Tibial artery (tissue), 4 donors: ENCODE measurements at regions not wholly inside any gene's neighbourhood (a gene's known extent, or its start where the extent isn't known, plus 50 kb on each side); places are given as distances from the start of the nearest gene placed in this dataset.

Experiments
- DNase-seq, 2 donors: peaks; one replicate each; pipeline ENCODE4 v3.0.0-alpha.2; 2019
- H3K27ac ChIP-seq, 2 donors: fragments of 200-600 bp; sonication (generic) in 1 of 2; 1 replicate in 1 of 2; 2 replicates in 1 of 2; pipeline ENCODE4 v1.5.1; 2018 to 2019; ENCODE audit warnings: mild to moderate bottlenecking in 1 of 2
- H3K27me3 ChIP-seq, 2 donors: fragments of 200-600 bp; sonication (generic) in 1 of 2; one replicate each; pipeline versions ENCODE4 v1.5.1 to v1.6.0; 2016 to 2019
- H3K36me3 ChIP-seq, 3 donors: fragments of 200-600 bp; sonication (generic) in 2 of 3; one replicate each; pipeline ENCODE4 v1.5.1; 2016 to 2019; ENCODE audit warnings: mild to moderate bottlenecking in 2 of 3
- H3K4me1 ChIP-seq, 4 donors: fragments of 200-600 bp; sonication (generic) in 2 of 4; 1 replicate in 3 of 4; 2 replicates in 1 of 4; pipeline ENCODE4 v1.5.1; 2016 to 2019
- H3K4me3 ChIP-seq, 2 donors: fragments of 200-600 bp; sonication (generic) in 1 of 2; 1 replicate in 1 of 2; 2 replicates in 1 of 2; pipeline ENCODE4 v1.5.1; 2018 to 2019; ENCODE audit warnings: mild to moderate bottlenecking in 2 of 2
- H3K9me3 ChIP-seq, 3 donors: fragments of 200-600 bp; sonication (generic) in 1 of 3; one replicate each; pipeline ENCODE4 v1.5.1; 2016 to 2019
- CTCF ChIP-seq, 2 experiments: fragments of 200-600 bp in 1 of 2; fragments of 450-650 bp in 1 of 2; IDR thresholded peaks; one replicate each; pipeline ENCODE4 v1.5.1; 2017 to 2019; ENCODE audit warnings: antibody characterized with exemption in 2 of 2, mild to moderate bottlenecking in 1 of 2, moderate library complexity in 1 of 2
- intact Hi-C: fragments of 100-400 bp; cut with DNase I; formaldehyde crosslinking; loops from one replicate; pipeline ENCODE4 v1.15.0; 2023; ENCODE audit warnings: low total_unique reads

- Histone ChIP-seq H3K36me3 (no peaks in the 10 kb centered on the region), H3K27me3 (no peaks in the 10 kb centered on the region), H3K9me3 (no peaks in the 10 kb centered on the region), H3K27ac (no peak overlapping the region), H3K4me3 (no peak overlapping the region), H3K4me1 (peaks cover 0 to 9% (median 6%) of the 10 kb centered on the region in 4 donors)
- no peak for DNase-seq
- intact Hi-C loops, result no loop called here
- no peak for TF ChIP-seq CTCF (IDR thresholded peaks at IDR 0.05)
These were observed 97.7 kb downstream of the CD47 start for GRCh38 chr3:107992976-107993684.

GRCh38 chr3:107990926-107991325 is 99.9 kb downstream of the CD47 start:
- Histone ChIP-seq H3K9me3 (no peaks in the 10 kb centered on the region), H3K27ac (no peak overlapping the region), H3K36me3 (no peaks in the 10 kb centered on the region), H3K27me3 (no peaks in the 10 kb centered on the region), H3K4me3 (no peak overlapping the region), H3K4me1 (peaks cover 0 to 27% (median 18%) of the 10 kb centered on the region in 4 donors)
- TF ChIP-seq CTCF (IDR thresholded peaks at IDR 0.05), result no peak
- intact Hi-C loops, result no loop called here
- DNase-seq, result no peak

- Histone ChIP-seq H3K4me1 (peaks cover 0 to 27% (median 18%) of the 10 kb centered on the region in 4 donors), H3K4me3 (no peak overlapping the region), H3K27me3 (no peaks in the 10 kb centered on the region), H3K9me3 (no peaks in the 10 kb centered on the region), H3K27ac (no peak overlapping the region), H3K36me3 (no peaks in the 10 kb centered on the region)
- intact Hi-C loops, result no loop called here
- DNase-seq, result no peak
- no peak for TF ChIP-seq CTCF (IDR thresholded peaks at IDR 0.05)
These were observed 100.4 kb downstream of the CD47 start for GRCh38 chr3:107990433-107990832.

- DNase-seq, result no peak
- H3K27me3 ChIP-seq, result no peaks in the 10 kb centered on the region
- H3K27ac ChIP-seq, result no peak overlapping the region
- no peak for TF ChIP-seq CTCF (IDR thresholded peaks at IDR 0.05)
- intact Hi-C loops, result no loop called here
- H3K4me1 ChIP-seq, result peaks cover 0 to 27% (median 18%) of the 10 kb centered on the region in 4 donors
- H3K36me3 ChIP-seq, result no peaks in the 10 kb centered on the region
- H3K4me3 ChIP-seq, result no peak overlapping the region
- no peaks in the 10 kb centered on the region for H3K9me3 ChIP-seq
These were observed 101.2 kb downstream of the CD47 start for GRCh38 chr3:107989661-107990060.

GRCh38 chr3:107988460-107989175 is 102.2 kb downstream of the CD47 start:
- H3K4me1 ChIP-seq, result peaks cover 0 to 27% (median 18%) of the 10 kb centered on the region in 4 donors
- intact Hi-C loops, result no loop called here
- peak; percentile 73 to 75 for DNase-seq

More at GRCh38 chr3:107988460-107989175, 102.2 kb downstream of the CD47 start:
- H3K9me3 ChIP-seq, result no peaks in the 10 kb centered on the region
- H3K27ac ChIP-seq, result no peak overlapping the region
- H3K27me3 ChIP-seq, result no peaks in the 10 kb centered on the region
- no peaks in the 10 kb centered on the region for H3K36me3 ChIP-seq
- H3K4me3 ChIP-seq, result no peak overlapping the region
- TF ChIP-seq CTCF (IDR thresholded peaks at IDR 0.05), result no peak
